ENCODE measurements at regions not wholly inside any gene's neighbourhood (a gene's known extent, or its start where the extent isn't known, plus 50 kb on each side); places are given as distances from the start of the nearest gene placed in this dataset.

DNA sequence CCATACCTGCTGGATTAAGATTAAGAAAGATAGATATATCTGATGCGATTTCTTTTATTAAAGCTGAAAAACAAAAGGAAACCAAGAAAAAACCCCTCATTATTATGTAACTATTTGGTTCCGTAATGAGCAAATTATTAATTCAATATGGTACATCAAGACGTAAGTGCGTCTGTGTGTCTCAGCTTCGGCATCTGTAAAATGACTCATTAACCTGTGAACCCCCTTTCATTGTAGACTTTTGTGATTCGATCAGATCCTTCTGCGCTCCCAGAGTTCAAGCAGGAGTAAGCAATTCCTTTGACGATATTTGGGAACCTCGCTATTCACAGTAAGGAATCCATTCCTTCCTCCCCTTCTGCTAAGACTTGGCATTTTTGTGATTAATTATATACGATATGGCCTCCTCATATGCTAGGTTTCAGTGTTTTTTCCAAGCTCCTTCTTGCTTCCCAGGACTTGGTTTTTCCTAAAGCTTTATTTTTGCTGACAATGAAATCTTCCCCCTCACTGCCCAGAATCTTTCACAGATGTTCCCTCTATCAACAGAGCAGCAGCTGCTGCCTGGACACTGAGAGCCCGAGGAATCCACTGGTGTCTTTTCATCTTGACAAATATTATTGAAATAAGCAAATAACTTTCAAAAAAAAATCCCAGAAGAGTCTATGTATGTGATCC lies 171.7 kb upstream of the CELF2 start:
- no peak for DNase-seq (ENCODE audit: low read depth in 2 of 2, low spot score in 1 of 2)

DNA sequence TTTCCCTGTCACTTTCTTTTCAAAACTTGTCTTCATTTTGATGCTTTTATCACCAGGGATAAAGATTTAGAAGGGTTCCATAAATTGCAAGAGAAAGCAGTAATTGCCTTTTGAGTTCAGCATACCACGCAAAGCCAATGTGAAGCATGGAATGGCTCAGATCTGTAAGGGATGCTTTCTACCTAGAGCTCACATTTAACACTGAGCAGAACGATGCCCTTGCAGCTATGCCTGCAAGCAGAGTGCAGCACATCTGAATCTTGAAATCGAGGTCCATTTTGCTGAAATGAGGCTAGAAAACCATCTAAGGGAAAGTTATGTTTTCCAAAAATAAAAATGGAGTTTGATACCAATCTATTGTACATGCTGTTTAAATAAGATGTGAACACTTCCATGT lies 171.2 kb upstream of the CELF2 start:
- DNase-seq (ENCODE audit: low read depth in 2 of 2, low spot score in 1 of 2), result no peak

DNA sequence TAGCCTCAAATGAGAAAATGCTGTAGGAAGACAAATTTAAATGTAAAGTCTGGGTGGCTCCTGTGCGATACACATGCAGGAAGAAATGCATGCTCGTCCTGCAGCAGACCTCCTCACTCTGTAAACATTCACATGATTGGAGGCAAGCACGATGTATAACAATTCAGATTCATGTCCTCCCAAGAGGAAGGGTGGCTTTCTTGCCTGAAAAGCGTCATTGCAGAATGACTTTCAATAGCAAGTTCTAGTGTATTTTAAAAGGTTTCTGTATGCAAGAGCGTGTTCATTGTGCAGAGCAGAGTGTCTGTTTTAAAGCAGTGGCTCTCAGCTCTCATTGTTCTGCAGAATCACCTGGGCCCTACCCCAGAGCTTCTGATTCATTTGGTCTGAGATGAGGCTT lies 170.3 kb upstream of the CELF2 start:
- no peak for DNase-seq (ENCODE audit: low read depth in 2 of 2, low spot score in 1 of 2)

DNA sequence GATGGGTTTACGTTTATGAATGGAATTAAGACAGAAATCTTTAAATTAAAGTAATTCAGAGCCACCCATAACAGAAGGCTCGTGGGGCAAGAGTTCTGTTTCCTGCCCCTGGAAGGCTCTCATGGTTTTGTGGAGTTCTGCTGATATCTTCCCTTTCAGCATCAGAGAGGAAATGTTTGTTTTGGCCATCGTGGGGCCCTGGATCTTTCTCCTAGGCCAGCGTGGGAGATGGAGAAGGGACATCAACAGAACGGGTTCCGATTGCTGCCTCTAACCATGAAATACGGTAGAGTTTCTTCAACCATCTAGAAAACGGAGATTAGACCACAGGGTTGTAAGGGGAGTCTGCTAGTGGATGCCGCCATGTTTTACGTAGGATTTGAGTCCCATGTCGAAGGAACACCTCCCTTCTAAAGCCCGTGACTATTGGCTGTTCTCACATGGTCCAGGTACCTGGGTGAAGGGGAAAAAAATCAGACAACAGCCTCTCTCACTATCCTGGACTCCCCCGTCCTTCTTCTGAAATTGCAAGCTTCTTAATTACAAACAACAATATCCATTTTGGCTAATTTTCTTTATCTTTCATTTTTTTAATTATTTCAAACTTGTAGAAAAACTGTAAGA lies 169.1 kb upstream of the CELF2 start:
- DNase-seq (ENCODE audit: low read depth in 2 of 2, low spot score in 1 of 2), result no peak

DNA sequence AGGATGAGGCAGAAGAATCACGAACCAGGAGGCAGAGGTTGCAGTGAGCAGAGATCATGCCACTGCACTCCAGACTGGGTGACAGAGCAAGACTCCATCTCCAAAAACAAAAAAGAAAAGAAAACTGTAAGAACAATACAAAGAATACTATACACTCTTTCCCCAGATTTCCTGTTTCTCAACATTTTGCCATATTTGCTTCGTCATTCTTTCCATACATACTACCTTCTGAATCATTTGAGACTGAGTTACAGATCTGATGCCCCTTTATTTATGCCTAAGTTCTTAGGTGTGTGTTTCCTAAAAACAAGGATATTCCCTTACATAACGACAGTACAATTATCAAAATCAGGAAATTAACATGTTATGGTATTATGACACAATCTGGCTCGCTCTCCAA lies 168.4 kb upstream of the CELF2 start:
- no peak for DNase-seq (ENCODE audit: low read depth in 2 of 2, low spot score in 1 of 2)

DNA sequence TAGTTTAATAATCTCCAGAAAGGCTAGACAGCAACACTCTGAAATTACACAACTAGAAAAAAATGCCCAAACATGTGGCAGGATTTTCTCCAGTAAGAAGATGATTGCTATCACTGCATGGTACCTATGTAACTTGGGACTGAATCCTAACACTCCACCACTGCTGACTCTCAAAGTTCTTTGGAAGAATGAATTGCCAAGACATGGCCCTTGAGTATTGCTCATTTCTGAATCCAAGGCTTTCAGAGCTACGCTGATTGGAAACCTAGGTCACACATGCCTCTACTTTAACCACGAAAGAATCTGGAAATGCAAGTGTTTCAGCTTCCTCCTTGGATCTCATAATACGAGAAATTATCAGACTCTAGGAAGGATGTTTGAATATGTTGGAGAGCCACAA lies 167.5 kb upstream of the CELF2 start:
- DNase-seq (ENCODE audit: low read depth in 2 of 2, low spot score in 1 of 2), result no peak

DNA sequence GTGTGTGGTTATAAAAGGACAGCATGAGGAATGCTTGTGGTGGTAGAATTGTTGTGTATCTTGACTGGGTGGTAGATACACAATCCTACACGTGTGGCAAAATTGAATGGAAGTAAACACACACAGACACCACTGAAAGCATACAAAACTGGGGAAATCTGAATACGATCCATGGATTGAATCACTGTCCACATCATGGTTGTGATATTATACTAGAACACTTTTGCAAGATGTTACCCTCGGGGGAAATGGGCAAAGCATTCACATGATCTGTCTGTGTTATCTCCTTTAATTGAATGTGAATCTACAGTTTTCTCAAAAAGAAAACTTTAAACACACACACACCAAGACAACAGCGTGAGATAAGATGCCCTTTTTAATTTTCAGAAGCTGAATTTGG lies 165.2 kb upstream of the CELF2 start:
- no peak for DNase-seq (ENCODE audit: low read depth in 2 of 2, low spot score in 1 of 2)

DNA sequence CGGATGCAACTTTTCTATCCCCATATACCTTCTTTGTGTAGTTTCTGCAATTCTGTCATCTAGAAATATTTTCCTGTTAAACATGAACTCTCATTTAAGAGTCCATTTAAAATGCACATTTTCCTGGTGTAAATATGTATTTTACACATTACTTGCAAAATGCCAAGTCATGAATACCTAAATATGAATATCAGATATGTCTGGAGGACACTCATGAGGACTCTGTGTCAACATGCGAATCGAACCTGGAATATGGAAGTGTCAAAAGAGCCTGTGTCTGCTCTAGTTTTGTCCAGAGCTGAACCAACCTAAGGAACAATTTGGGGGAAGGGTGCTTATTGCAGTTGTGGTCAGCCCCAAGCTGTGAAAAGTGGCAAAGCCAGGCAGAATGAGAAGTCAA lies 163.7 kb upstream of the CELF2 start:
- DNase-seq (ENCODE audit: low read depth in 2 of 2, low spot score in 1 of 2), result no peak

DNA sequence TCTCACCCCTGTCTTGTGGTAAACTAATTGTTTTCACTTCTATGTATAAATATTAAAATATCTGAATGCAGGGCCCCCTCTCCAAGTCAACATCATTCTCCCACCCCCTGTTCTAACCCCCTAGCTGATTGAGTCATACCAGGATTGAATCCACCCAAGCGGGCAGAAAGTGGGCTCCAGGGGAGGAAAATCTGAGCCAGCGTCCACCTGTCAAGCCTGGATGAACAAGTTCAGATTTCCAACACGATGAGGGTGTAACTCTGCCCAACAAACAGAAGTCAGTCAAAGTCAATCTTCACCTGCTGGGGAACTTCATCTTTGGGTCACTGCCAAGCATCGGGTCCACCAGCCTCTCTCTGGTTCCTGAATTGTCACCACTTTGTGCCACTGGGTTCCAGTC lies 162.9 kb upstream of the CELF2 start:
- DNase-seq (ENCODE audit: low read depth in 2 of 2, low spot score in 1 of 2), result no peak

DNA sequence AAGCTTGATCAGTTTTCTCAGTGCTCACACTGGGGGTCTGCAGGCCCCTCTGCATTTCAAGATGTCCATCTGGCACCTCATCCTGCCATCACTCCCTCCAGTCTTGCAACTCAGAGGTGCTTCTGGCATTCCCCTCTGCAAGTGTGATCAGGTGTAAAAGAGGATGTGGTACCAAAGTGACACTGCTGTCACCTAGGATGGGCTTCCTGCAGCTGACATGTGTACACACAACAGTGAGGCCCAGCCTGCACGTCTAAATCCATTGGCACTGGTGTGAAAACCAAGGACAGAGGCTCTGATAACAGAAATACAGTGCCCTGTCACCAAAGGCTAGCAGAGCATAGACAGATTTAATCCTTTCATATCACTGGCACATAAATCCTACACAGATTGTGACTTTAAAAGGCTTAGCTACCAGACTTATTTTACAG lies 162.5 kb upstream of the CELF2 start:
- DNase-seq (ENCODE audit: low read depth in 2 of 2, low spot score in 1 of 2), result no peak

DNA sequence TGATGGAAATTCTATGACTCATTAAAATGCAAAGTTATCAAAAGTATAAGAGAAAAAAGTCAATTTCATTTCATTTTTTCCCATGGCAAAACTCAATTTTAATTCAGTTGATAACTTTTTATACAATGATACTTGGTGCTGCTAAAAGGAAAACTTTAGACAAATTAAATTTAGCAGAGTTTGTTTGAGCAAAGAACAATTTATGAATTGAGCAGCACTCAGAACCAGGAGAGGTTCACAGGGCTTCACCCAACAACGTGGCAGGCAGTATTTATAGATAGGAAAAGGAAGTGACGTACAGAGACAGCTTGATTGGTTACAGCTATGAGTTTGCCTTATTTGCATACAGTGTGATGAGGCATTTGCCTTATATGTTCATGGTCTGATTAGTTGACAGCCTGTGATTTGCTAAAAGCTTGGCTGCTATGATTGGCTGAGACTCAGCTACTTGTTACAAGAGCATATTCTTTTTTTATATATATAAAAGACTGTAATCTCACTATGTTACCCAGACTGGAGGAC lies 157.2 kb upstream of the CELF2 start:
- no peak for DNase-seq (ENCODE audit: low read depth in 2 of 2, low spot score in 1 of 2)

DNA sequence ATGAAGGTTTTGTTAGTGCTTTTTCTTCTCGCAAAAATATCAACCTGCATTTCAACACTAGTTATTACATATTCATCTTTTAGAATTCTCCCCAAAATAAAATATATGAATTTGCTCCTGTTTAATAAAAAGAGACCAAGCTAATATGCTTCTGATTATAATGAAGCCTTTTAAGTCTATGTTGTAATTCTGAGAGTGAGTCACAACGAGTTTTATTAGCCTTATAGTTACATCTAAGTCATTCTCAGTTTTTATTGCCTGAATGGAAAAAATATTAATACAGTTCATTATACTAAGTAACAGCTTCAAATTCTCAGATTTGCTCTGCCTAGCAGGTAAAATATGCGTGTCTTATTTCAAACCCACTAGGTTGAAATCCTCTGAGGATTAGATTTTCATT lies 152.4 kb upstream of the CELF2 start:
- no peak for DNase-seq (ENCODE audit: low read depth in 2 of 2, low spot score in 1 of 2)

DNA sequence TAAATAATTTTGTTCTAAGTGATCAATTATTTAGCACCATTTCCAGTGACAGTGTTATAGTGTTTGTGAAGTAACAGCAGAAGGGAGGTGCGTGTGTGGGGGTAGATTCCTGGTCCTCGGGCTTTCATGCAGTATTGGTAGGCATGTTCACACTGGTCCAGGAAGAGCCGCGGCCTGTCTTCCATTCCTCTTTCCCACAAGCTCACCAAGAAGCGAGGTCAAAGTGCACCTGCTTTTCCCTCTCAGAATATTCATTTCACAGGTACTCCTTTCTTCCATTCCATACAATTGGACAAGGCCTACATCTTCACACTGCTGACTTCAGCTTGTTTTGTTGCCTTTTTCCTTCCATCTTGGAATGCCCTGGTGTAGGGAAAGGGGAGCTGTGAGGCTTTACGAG lies 151.8 kb upstream of the CELF2 start:
- no peak for DNase-seq (ENCODE audit: low read depth in 2 of 2, low spot score in 1 of 2)

DNA sequence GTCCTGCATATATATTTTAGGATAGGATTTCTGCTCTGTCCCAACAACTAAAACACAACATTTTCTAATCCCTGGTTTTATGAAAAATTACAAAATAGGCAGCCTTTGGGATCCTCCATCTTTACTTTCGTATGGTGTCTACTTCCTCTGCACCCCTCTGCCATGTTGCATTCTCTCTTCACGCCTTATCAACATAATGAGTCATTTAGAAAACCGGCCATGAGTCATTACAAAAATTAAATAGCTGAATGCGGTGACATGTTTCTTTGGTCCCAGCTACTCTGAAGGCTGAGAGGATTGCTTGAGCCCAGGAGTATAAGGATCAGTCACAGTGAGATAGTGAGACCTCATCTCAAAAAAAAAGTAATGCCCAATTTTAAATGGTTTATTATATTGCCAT lies 148.1 kb upstream of the CELF2 start:
- DNase-seq (ENCODE audit: low read depth in 2 of 2, low spot score in 1 of 2), result no peak

DNA sequence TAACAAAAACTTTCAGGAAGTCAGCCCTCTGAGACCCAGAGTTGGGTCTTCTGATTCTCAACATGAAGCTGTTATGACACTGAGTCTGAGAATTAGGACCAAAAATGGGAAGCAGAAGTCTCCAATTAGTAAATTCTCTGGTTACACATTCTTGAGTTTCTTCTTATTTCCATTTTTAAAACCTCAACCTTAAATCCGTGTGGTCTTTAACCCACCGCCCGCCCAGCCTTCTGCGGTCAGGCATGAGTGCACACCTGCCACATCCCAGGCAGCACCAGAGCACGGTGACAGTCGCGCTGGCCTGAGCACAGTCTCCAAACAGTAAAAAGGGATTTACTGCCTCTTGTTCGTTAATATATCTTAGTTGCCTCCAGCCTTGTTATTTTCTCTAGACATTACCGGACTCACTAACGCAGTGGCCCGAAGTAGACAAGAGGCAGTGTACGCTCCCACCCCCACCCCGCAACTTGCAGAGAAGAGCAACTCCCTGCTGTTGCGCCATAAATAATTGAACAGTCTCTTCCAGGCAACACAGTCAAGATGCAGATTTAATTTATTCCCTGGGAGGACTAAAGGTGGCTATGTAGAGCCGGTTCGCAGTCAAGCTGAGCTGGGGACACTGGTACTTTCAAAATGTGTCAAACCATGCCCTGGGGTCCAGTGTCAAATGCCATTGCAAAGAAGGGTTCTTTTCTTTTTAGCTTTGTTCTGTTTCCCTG lies 147.0 kb upstream of the CELF2 start:
- DNase-seq (ENCODE audit: low read depth in 2 of 2, low spot score in 1 of 2), result no peak

DNA sequence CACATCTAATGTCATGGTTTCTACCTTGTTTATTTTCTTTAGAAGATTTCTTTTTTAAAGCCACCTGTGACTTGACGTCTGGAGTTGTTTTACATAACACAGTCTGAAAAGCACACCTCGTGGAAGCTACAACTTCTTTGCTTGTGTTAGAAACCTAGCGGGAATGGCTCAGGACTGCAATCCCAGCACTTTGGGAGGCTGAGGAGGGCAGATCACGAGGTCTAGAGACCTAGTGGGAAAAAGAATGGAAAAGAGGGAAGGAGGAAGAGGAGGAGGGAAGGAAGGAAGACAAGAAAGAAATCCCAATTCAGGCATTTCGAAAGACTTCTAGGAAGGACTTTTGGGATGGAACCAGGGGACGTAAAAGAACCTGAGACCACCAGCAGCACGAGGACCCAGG lies 146.3 kb upstream of the CELF2 start:
- DNase-seq (ENCODE audit: low read depth in 2 of 2, low spot score in 1 of 2), result no peak

DNA sequence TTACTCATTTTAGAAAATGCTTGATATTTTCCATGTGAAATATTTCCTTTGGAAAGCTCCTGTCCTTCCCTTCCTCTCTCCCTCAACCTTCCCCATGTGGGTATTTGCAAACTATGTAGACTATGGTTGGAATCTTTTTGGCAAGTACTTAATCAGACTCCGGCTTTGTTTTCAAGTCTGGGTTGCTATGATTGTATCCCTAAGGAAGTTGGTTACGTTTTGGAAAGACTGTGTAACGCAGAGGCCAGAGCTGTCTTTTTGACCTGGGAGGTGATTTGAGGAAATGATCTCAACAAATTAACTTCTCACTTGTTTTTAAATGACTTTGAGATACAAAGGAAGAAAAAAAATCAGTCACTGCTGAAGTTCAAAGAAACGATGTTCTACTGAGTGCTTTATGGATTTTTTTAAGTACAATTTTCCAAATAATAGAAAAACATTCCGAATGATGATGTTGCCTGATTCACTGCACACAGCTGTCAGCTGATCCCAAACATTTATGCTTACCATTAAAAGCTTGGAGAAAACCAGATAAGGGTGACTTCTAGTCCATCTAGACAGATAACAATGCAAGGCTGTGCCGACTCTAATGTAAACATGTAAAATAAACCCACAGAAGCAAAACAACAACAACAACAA lies 145.5 kb upstream of the CELF2 start:
- no peak for DNase-seq (ENCODE audit: low read depth in 2 of 2, low spot score in 1 of 2)

DNA sequence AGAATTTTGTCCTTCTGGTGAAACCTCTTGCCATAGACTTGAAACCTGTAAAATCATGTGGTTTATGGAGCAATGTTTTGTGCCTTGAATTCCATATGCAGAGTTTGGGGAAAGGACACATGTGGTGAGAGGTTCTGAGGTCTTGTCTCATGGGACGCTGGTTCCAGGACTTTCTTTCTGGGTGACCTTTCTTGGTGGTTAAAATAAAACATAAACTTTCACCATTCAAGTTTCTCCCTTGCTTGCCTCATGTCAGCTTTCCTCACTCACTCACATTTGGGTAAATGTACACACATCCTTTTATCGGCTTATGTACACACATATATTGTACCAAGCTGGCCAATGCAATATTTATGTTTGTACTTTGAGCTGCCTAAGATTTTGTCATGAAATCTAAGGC lies 144.9 kb upstream of the CELF2 start:
- DNase-seq (ENCODE audit: low read depth in 2 of 2, low spot score in 1 of 2), result no peak

DNA sequence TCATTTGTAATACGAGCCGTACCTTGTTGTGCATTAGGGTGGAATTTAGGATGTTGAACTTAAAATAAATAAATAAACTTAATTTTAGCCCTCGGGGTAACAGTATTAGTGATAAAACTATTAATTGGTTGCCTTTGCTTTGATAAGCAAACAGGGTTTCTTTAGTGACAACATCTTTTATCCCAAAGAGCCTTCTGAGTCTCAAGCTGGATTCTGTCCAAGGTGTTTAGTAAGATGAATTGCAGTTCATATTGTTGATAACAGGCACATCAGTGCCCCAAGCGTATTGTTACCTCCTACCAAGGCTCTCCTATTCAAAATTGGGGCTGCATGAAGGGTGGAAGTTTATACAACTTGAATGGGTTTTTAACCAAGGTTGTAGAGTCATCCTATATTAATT lies 144.4 kb upstream of the CELF2 start:
- no peak for DNase-seq (ENCODE audit: low read depth in 2 of 2, low spot score in 1 of 2)

DNA sequence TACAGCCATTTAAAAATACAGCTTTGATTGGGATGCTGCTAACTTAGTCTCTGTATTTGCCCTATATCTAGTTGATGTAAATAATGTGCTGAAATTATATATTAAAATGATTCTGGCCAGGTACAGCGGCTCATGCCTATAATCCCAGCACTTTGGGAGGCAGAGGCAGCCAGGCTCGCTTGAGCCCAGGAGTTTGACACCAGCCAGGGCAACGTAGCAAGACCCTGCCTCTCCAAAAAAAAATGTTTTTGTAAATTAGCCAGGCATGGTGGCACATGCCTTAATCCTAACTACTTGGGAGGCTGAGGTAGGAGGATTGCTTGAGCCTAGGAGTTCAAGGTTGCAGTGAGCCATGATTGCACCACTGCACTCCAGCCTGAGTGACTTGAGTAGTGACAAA lies 143.8 kb upstream of the CELF2 start:
- no peak for DNase-seq (ENCODE audit: low read depth in 2 of 2, low spot score in 1 of 2)

DNA sequence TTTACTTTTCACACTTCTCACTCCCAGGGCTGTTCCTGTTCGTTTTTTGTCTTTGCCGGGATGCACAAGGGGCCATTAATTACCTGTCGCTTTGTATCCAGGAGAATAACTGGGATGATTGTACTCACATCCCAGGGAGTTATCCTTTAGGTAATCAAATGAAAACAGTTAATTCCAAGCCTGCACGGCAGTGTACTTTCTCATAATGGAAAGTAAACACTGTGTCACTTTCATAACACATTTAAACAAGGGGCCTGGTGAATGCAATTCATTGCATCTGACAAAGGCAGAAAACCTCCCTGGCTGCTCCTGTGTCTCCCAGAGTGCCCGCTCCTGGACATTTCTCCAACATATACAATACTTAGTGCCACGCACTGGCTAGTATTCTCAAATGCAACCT lies 138.7 kb upstream of the CELF2 start:
- no peak for DNase-seq (ENCODE audit: low read depth in 2 of 2, low spot score in 1 of 2)
